ENCODE measurements at regions not wholly inside any gene's neighbourhood (a gene's known extent, or its start where the extent isn't known, plus 50 kb on each side); places are given as distances from the start of the nearest gene placed in this dataset.
"Not testable (repeated sequence)": the region's sequence is repeated elsewhere in the genome, so short reads cannot be mapped to it uniquely, and the experiment has no call there.

DNA sequence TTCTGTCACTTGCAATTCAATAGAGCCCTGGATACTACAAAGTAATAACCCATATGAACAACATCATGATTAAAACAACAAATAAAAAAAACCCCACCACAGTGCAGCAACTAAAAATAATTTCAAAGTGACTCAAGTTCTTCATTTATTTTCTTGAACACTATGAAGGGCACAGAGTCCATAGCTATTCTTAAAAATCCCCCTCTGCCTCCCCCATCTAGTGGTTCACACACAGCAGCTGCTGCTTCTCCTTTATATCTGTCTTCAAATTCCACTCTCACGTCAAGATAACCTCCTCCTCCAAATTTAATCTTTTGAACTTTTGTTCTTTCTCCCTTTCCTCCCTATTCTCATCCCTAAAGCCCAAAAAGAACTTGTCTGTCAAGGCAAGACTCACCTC, 591.3 kb downstream of the ZEB2 start:
- H3K27ac Mint-ChIP-seq: no peak overlapping the region
- DNase-seq: no peak
- H3K9me3 Mint-ChIP-seq: no peaks in the 10 kb centered on the region
- peaks cover 34% of the 10 kb centered on the region for H3K27me3 Mint-ChIP-seq
- no peaks in the 10 kb centered on the region for H3K4me1 Mint-ChIP-seq
- intact Hi-C loops (cut with micrococcal nuclease): no loop called here
- H3K36me3 Mint-ChIP-seq (ENCODE audit: low read depth): no peaks in the 10 kb centered on the region
- no peak overlapping the region for H3K4me3 Mint-ChIP-seq

DNA sequence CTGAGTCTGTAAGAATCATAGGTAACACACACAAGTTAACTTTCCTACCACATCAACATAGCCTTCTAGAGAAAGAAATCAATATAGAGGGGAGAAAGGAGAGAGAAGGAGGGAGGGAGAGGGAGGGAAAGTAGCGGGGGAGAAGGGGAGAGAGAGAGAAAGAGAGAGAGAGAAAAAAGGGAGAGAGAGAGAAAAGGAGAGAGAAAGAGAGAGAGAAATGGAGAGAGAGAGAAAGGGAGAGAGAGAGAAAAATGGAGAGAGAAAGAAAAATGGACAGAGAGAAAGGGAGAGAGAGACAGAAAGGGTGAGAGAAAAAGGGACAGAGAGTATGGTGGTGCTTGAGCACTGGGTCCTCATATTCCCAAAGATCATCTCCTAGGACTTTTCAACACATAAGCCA, 591.7 kb downstream of the ZEB2 start:
- intact Hi-C loops (cut with micrococcal nuclease): no loop called here
- Mint-ChIP-seq H3K4me3 (no peak overlapping the region), H3K36me3 (ENCODE audit: low read depth) (no peaks in the 10 kb centered on the region), H3K9me3 (no peaks in the 10 kb centered on the region), H3K4me1 (no peaks in the 10 kb centered on the region), H3K27me3 (peaks cover 29% of the 10 kb centered on the region), H3K27ac (no peak overlapping the region)
- DNase-seq: no peak

DNA sequence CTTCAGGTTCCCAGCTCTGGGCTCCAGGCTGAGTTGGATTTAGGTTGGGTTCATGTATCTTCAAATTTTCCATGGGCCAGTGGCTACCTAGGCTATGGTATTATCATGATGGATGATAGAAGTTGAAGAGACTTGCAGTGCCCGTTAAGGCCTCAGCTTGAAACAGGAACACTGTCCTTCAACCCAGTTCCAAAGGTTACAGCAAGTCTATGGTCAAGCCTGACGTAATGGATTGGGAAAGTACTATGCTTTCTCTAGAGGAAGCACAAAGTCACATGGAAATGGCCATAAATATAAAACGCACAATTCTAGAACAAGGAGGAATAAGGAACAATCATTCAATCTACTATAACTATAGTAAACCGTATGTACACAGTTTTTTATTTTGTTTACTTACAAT, 593.2 kb downstream of the ZEB2 start:
- Mint-ChIP-seq H3K36me3 (ENCODE audit: low read depth) (no peaks in the 10 kb centered on the region), H3K4me1 (no peaks in the 10 kb centered on the region), H3K4me3 (no peak overlapping the region), H3K27me3 (peaks cover 17% of the 10 kb centered on the region), H3K9me3 (no peaks in the 10 kb centered on the region), H3K27ac (no peak overlapping the region)
- no peak for DNase-seq
- intact Hi-C loops (cut with micrococcal nuclease): no loop called here

DNA sequence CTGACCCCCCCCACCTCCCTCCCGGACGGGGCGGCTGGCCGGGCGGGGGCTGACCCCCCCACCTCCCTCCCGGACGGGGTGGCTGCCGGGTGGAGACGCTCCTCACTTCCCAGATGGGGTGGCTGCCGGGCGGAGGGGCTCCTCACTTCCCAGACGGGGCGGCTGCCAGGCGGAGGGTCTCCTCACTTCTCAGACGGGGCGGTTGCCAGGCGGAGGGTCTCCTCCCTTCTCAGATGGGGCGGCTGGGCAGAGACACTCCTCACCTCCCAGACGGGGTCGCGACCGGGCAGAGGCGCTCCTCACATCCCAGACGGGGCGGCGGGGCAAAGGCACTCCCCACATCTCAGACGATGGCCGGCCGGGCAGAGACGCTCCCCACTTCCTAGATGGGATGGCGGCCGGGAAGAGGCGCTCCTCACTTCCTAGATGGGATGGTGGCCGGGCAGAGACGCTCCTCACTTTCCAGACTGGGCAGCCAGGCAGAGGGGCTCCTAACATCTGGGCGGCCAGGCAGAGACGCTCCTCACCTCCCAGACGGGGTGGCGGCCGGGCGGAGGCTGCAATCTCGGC, 597.6 kb downstream of the ZEB2 start:
- peaks cover 14% of the 10 kb centered on the region for H3K9me3 Mint-ChIP-seq
- intact Hi-C loops (cut with micrococcal nuclease); H3K36me3 Mint-ChIP-seq (ENCODE audit: low read depth); H3K4me3 Mint-ChIP-seq; H3K4me1 Mint-ChIP-seq; H3K27me3 Mint-ChIP-seq; H3K27ac Mint-ChIP-seq; DNase-seq: not testable (repeated sequence)

DNA sequence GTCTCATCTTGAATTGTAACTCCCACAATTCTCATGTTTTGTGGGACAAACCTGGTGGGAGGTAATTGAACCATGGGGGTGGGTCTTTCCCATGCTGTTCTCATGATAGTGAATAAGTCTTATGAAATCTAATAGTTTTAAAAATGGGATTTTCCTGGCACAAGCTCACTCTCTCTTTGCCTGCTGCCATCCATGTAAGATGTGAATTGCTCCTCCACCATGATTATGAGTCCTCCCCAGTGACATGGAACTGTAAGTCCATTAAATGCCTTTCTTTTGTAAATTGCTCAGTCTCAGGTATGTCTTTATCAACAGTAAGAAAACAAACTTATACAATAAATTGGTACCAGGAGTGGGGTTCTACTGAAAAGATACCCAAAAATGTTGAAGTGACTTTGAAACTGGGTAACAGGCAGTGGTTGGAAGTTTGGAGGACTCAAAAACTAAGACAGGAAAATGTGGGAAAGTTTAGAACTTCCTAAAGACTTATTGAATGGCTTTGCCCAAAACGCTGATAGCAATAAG, 601.4 kb downstream of the ZEB2 start:
- Mint-ChIP-seq H3K4me3 (no peak overlapping the region), H3K4me1 (peaks cover 2% of the 10 kb centered on the region), H3K27me3 (no peaks in the 10 kb centered on the region), H3K27ac (no peak overlapping the region), H3K36me3 (ENCODE audit: low read depth) (peaks cover 4% of the 10 kb centered on the region), H3K9me3 (peaks cover 17% of the 10 kb centered on the region)
- intact Hi-C loops (cut with micrococcal nuclease): no loop called here
- DNase-seq: no peak

DNA sequence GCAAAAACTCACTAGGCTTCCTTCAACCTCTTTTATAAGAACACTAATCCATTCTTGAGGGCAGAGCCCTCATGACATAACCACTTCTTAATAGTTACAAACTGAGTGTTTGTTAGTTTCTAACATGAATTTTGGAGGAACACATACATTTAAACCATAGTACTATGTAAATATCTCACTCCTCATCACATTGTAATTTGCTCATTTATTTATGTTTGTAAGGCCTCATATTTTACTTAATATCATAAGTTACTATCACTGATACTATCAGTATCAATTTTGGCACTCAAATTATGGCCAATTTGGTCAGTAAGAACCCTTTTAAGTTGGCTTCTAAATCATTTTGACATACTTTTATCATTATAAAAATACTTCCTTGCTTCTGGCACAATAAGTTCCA, 603.1 kb downstream of the ZEB2 start:
- Mint-ChIP-seq H3K27ac (no peak overlapping the region), H3K9me3 (peaks cover 17% of the 10 kb centered on the region), H3K4me3 (no peak overlapping the region), H3K27me3 (no peaks in the 10 kb centered on the region), H3K4me1 (peaks cover 2% of the 10 kb centered on the region), H3K36me3 (ENCODE audit: low read depth) (peaks cover 4% of the 10 kb centered on the region)
- DNase-seq: no peak
- intact Hi-C loops (cut with micrococcal nuclease): no loop called here

DNA sequence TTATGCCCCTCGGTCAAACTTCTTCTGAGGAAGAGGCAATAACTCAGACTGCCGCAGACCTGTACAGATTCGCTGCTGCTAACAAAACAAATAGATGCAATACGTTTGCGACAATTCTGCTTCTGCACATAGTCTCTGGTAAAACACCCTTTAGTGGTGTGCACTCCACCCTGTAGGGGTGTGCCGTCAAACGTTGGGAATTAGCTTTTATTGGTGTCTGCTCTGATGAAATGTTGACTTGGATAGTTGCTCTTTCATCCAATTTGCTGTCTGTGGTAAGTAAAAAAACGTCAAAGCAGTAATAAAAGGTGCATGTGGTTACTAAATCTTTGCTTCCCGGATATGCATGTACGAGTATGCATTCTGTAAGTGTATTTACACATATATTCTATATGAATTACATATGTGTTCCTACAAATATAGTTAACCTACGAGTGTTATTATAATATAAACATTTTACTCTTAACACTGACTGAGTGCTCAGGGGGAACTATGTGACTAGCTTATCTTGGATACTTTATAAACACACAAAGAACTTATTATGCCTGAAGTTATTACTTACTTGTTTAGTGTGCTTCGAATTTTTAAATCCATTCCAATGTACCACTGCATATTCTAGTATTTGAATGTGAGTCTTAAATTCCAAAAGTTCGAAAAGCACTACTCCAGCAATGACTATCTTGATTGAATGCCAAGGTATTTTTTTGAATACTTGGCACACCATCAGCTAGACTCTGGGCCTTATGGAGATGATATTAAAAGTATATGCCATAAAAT, 610.2 kb downstream of the ZEB2 start:
- Mint-ChIP-seq H3K4me1 (no peaks in the 10 kb centered on the region), H3K9me3 (no peaks in the 10 kb centered on the region), H3K27ac (no peak overlapping the region), H3K4me3 (no peak overlapping the region), H3K36me3 (ENCODE audit: low read depth) (no peaks in the 10 kb centered on the region), H3K27me3 (peaks cover 10% of the 10 kb centered on the region)
- intact Hi-C loops (cut with micrococcal nuclease): loop anchor here (10.0 kb wide), 1 partner anchor 275 kb away; no protein-coding TSS in a partner anchor
- DNase-seq: no peak

DNA sequence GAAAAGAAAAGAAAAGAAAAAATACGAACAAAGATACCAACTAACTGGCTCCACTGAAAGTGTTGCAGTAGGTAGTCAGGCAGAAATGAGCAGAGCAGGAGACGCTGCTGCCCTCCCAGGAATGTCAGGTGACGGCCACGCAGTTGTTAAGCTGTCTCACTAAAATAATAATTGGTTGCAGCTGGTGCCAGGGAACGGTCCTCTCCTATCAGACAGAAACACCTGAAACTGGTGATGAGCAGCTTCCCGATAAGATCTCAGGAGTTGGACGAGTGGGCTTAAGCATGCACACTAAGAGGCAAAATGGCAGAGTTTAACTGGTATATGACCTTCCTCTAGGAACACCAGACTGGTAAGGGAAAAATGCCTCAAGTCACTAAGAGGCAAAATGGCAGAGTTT, 611.1 kb downstream of the ZEB2 start:
- no peak overlapping the region for H3K4me3 Mint-ChIP-seq
- H3K27me3 Mint-ChIP-seq: peaks cover 14% of the 10 kb centered on the region
- no peak for DNase-seq
- H3K9me3 Mint-ChIP-seq: no peaks in the 10 kb centered on the region
- intact Hi-C loops (cut with micrococcal nuclease): loop anchor here (10.0 kb wide), 1 partner anchor 276 kb away; no protein-coding TSS in a partner anchor
- no peaks in the 10 kb centered on the region for H3K36me3 Mint-ChIP-seq (ENCODE audit: low read depth)
- no peaks in the 10 kb centered on the region for H3K4me1 Mint-ChIP-seq
- no peak overlapping the region for H3K27ac Mint-ChIP-seq

DNA sequence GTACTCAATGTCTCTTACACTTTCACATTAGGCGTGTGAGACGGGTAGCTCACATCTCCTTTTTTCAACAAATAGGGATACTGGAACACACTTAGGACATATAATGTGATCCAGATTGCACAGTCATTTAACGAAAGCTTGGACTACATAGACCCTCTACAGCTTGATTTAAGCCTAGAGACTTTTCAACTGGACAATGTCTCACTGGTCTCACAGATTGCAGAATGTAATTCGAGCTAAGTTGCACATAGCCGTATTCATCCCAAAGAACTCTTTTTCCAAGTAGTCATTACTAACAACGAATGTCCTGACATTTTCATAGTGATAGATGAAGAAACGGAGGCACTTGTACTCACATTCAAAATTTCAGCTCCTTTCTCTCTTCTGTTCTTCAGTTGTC, 612.1 kb downstream of the ZEB2 start:
- intact Hi-C loops (cut with micrococcal nuclease): loop anchor here (10.0 kb wide), 1 partner anchor 277 kb away; no protein-coding TSS in a partner anchor
- no peaks in the 10 kb centered on the region for H3K4me1 Mint-ChIP-seq
- H3K27me3 Mint-ChIP-seq: peaks cover 18% of the 10 kb centered on the region
- H3K4me3 Mint-ChIP-seq: no peak overlapping the region
- no peaks in the 10 kb centered on the region for H3K9me3 Mint-ChIP-seq
- H3K27ac Mint-ChIP-seq: no peak overlapping the region
- H3K36me3 Mint-ChIP-seq (ENCODE audit: low read depth): no peaks in the 10 kb centered on the region
- DNase-seq: no peak

DNA sequence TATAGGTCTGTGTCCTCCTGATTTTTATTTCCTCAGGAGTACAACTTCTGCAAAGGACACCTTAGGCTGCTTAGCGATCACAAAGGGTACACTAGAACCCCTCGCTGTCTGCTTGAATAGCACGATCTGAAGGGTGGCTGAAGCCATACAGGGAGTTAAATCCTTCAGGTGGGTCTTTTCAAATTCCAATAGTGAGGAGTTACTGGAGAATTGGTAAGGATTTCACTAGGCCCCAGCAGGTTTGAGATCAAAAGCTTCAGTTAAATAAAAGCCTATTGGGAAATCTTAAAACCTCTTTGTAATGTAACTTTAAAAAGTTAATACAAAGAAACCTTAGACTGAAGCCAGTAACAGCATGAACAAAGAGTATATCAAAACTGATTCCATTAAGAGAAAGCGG, 613.1 kb downstream of the ZEB2 start:
- no peak overlapping the region for H3K4me3 Mint-ChIP-seq
- H3K36me3 Mint-ChIP-seq (ENCODE audit: low read depth): no peaks in the 10 kb centered on the region
- H3K27me3 Mint-ChIP-seq: peaks cover 21% of the 10 kb centered on the region
- H3K4me1 Mint-ChIP-seq: no peaks in the 10 kb centered on the region
- intact Hi-C loops (cut with micrococcal nuclease): loop anchor here (10.0 kb wide), 1 partner anchor 278 kb away; no protein-coding TSS in a partner anchor
- no peak for DNase-seq
- no peaks in the 10 kb centered on the region for H3K9me3 Mint-ChIP-seq
- no peak overlapping the region for H3K27ac Mint-ChIP-seq

DNA sequence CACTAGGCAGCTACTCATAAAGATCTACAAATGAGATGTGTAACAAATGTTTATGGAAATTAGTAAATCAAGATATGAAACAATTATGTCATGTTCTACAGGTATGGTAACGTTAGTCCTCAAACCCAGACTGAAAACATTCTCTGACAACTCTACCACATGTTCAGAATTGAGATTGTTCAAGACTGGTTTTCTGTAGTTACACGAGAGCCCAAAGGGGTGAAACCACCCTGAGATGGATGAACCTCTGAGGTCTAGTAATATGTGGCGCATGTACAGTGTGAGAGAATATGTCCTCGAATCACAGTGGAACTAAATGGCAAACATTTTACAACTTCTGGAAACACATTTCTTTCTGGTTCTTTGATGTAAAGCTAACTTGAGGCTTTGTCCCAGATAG, 614.3 kb downstream of the ZEB2 start:
- no peak overlapping the region for H3K4me3 Mint-ChIP-seq
- no peak overlapping the region for H3K27ac Mint-ChIP-seq
- H3K9me3 Mint-ChIP-seq: no peaks in the 10 kb centered on the region
- no peak for DNase-seq
- H3K4me1 Mint-ChIP-seq: peaks cover 5% of the 10 kb centered on the region
- intact Hi-C loops (cut with micrococcal nuclease): loop anchor here (10.0 kb wide), 1 partner anchor 279 kb away; no protein-coding TSS in a partner anchor
- no peaks in the 10 kb centered on the region for H3K36me3 Mint-ChIP-seq (ENCODE audit: low read depth)
- peaks cover 21% of the 10 kb centered on the region for H3K27me3 Mint-ChIP-seq

DNA sequence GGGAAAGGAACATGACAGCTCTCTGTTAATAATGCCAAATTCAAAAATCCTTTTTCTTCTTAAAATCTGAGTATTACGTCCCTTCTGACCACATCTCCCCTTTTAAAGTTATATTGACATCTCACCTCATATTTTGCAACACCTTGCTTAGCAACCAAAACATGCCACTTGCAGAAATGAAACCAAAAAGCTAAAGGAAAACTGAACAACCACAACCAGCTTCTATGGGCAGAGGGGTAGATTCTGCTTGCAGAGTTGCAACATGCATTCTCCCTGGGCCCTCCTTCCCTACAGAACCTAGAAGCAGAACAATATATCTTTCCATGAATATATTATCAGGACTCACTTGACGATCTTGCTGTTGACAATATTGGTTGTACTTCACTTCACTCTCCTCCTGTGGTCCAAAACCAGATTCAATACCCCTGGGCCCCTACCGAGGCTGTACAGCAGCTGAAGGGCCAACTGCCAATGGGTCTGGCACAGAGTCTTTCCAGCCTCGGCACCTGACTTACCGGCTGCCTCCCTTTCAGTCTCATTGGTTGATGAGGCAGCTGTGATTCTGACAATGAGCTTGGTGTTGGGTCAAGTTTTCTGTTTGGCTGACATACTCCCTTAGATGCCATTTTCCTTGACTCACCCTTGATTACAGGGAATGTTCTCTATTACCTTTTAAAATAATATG, 616.6 kb downstream of the ZEB2 start:
- H3K27me3 Mint-ChIP-seq: peaks cover 24% of the 10 kb centered on the region
- H3K36me3 Mint-ChIP-seq (ENCODE audit: low read depth): no peaks in the 10 kb centered on the region
- DNase-seq: no peak
- H3K4me1 Mint-ChIP-seq: peaks cover 5% of the 10 kb centered on the region
- intact Hi-C loops (cut with micrococcal nuclease): loop anchor here (10.0 kb wide), 1 partner anchor 281 kb away; no protein-coding TSS in a partner anchor
- no peaks in the 10 kb centered on the region for H3K9me3 Mint-ChIP-seq
- no peak overlapping the region for H3K27ac Mint-ChIP-seq
- H3K4me3 Mint-ChIP-seq: no peak overlapping the region

DNA sequence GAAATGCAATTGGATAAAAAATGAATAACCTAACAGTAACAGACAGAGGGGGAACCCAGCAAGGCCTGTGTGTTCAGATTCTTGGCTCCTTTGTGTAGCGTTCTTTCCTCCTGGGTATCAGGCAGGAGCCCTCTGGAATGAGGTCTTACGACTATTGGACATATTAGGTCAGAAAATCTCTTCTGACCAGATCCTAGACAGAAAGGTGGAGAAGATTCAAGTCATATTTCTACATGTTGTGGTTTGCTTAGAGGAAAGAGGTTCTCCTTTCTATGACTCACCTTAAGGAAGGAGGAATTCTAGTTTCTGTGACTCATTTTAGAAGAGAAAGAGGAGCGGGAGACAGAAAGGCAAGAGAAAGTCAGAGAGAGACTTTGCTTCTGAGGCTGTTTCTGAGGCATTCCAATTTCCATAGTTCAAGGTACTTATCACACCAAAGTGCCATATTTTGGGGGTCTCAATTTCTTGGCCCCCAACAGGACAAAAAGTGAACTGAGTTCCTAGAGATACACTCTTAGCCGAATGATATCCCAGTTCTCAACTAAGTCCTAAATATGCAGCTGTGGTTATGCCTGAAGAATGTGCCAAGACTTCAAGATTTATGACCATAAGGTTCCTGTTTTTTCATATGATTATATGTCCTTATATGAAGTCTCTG, 618.6 kb downstream of the ZEB2 start:
- no peak overlapping the region for H3K4me3 Mint-ChIP-seq
- peaks cover 24% of the 10 kb centered on the region for H3K27me3 Mint-ChIP-seq
- H3K36me3 Mint-ChIP-seq (ENCODE audit: low read depth): no peaks in the 10 kb centered on the region
- H3K4me1 Mint-ChIP-seq: peaks cover 5% of the 10 kb centered on the region
- intact Hi-C loops (cut with micrococcal nuclease): loop anchor here (10.0 kb wide), 1 partner anchor 283 kb away; no protein-coding TSS in a partner anchor
- no peak overlapping the region for H3K27ac Mint-ChIP-seq
- DNase-seq: no peak
- H3K9me3 Mint-ChIP-seq: no peaks in the 10 kb centered on the region

All from activated CD4-positive, alpha-beta T cell treated with anti-CD3 and anti-CD28 coated beads, Interleukin-2, amount 10 ng/mL, durations not matched to agents 24 days and 14 days (primary cell).